ENCODE measurements at regions not wholly inside any gene's neighbourhood (a gene's known extent, or its start where the extent isn't known, plus 50 kb on each side); places are given as distances from the start of the nearest gene placed in this dataset.

DNA sequence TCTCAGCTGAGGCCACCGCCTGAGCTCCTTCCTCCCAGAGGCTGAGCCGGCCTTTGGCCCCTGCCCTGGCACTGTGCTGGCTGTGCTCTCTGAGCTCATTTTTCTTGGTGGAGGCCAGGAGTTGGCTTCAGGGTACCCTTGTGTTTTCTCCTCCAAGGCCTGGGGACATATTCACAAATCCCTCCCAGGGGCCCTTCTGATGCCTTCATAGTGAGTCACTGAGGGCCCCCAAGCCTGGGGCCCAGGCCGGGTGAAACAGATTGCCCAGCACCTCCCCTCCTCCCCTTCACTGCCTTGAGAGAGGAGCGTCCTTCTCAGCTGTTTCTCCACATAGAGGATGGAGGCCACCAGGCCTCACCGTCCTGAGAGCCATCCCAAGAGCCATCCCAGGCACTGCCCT lies 105.8 kb downstream of the SIK1 start:
- Histone ChIP-seq H3K4me1 (ENCODE audit: insufficient read depth) (no peaks in the 10 kb centered on the region), H3K4me2 (no peak overlapping the region), H3K27ac (ENCODE audit: low read depth) (no peak overlapping the region), H3K79me2 (replicated peaks; ENCODE audit: insufficient read depth) (no peaks in the 10 kb centered on the region), H3K27me3 (ENCODE audit: insufficient read depth) (no peaks in the 10 kb centered on the region), H4K20me1 (replicated peaks; ENCODE audit: insufficient read depth) (no peaks in the 10 kb centered on the region), H3K9me2 (ENCODE audit: insufficient read depth) (no peaks in the 10 kb centered on the region), H2AFZ (no peak overlapping the region), H3K4me3 (no peak overlapping the region), H3K36me3 (ENCODE audit: insufficient read depth) (no peaks in the 10 kb centered on the region), H3F3A (replicated peaks; ENCODE audit: low read depth) (no peaks in the 10 kb centered on the region)
- Mint-ChIP-seq H3K4me3 (no peak overlapping the region), H3K27me3 (ENCODE audit: insufficient read depth, low read depth, poor library complexity) (peaks cover 19% of the 10 kb centered on the region), H3K4me1 (peaks cover 3% of the 10 kb centered on the region; the same call in 1 of the 3 replicates), H3K27ac (no peak overlapping the region), H3K36me3 (ENCODE audit: low read depth) (peaks cover 16% of the 10 kb centered on the region; the same call in 2 of the 3 replicates), H3K9me3 (peaks cover 21% of the 10 kb centered on the region)
- ATAC-seq (no peak), DNase-seq (ENCODE audit: low spot score) (no peak)
- no peak for TF ChIP-seq ZNF331 (CRISPR knock-in tag; IDR thresholded peaks at IDR 0.05; ENCODE audit: low read depth)
- TF ChIP-seq NANOG (IDR thresholded peaks at IDR 0.05; ENCODE audit: borderline replicate concordance): no peak
- TF ChIP-seq EZH2 (IDR thresholded peaks at IDR 0.05; ENCODE audit: low read depth, unreplicated experiment): no peak
- no peak for TF ChIP-seq EZH2phosphoT487 (IDR thresholded peaks at IDR 0.05; ENCODE audit: unreplicated experiment)
- no peak for TF ChIP-seq ZNF462 (CRISPR knock-in tag; IDR thresholded peaks at IDR 0.05)
- TF ChIP-seq ZNF114 (CRISPR knock-in tag; IDR thresholded peaks at IDR 0.05): no peak
- no peak for TF ChIP-seq STAT1 (IDR thresholded peaks at IDR 0.05; ENCODE audit: unreplicated experiment)
- TF ChIP-seq POLR2AphosphoS5 (IDR thresholded peaks at IDR 0.05; ENCODE audit: low read depth): no peak
- TF ChIP-seq, protein P1, sequence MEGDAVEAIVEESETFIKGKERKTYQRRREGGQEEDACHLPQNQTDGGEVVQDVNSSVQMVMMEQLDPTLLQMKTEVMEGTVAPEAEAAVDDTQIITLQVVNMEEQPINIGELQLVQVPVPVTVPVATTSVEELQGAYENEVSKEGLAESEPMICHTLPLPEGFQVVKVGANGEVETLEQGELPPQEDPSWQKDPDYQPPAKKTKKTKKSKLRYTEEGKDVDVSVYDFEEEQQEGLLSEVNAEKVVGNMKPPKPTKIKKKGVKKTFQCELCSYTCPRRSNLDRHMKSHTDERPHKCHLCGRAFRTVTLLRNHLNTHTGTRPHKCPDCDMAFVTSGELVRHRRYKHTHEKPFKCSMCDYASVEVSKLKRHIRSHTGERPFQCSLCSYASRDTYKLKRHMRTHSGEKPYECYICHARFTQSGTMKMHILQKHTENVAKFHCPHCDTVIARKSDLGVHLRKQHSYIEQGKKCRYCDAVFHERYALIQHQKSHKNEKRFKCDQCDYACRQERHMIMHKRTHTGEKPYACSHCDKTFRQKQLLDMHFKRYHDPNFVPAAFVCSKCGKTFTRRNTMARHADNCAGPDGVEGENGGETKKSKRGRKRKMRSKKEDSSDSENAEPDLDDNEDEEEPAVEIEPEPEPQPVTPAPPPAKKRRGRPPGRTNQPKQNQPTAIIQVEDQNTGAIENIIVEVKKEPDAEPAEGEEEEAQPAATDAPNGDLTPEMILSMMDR (conservative IDR thresholded peaks at IDR 0.05; ENCODE audit: low read depth in 2 of 2): no peak
- TF ChIP-seq, protein P2, sequence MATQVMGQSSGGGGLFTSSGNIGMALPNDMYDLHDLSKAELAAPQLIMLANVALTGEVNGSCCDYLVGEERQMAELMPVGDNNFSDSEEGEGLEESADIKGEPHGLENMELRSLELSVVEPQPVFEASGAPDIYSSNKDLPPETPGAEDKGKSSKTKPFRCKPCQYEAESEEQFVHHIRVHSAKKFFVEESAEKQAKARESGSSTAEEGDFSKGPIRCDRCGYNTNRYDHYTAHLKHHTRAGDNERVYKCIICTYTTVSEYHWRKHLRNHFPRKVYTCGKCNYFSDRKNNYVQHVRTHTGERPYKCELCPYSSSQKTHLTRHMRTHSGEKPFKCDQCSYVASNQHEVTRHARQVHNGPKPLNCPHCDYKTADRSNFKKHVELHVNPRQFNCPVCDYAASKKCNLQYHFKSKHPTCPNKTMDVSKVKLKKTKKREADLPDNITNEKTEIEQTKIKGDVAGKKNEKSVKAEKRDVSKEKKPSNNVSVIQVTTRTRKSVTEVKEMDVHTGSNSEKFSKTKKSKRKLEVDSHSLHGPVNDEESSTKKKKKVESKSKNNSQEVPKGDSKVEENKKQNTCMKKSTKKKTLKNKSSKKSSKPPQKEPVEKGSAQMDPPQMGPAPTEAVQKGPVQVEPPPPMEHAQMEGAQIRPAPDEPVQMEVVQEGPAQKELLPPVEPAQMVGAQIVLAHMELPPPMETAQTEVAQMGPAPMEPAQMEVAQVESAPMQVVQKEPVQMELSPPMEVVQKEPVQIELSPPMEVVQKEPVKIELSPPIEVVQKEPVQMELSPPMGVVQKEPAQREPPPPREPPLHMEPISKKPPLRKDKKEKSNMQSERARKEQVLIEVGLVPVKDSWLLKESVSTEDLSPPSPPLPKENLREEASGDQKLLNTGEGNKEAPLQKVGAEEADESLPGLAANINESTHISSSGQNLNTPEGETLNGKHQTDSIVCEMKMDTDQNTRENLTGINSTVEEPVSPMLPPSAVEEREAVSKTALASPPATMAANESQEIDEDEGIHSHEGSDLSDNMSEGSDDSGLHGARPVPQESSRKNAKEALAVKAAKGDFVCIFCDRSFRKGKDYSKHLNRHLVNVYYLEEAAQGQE (IDR thresholded peaks at IDR 0.05; ENCODE audit: unreplicated experiment): no peak
- no peak for TF ChIP-seq JUNB (IDR thresholded peaks at IDR 0.05; ENCODE audit: unreplicated experiment)
- TF ChIP-seq, protein P3, sequence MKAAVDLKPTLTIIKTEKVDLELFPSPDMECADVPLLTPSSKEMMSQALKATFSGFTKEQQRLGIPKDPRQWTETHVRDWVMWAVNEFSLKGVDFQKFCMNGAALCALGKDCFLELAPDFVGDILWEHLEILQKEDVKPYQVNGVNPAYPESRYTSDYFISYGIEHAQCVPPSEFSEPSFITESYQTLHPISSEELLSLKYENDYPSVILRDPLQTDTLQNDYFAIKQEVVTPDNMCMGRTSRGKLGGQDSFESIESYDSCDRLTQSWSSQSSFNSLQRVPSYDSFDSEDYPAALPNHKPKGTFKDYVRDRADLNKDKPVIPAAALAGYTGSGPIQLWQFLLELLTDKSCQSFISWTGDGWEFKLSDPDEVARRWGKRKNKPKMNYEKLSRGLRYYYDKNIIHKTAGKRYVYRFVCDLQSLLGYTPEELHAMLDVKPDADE (IDR thresholded peaks at IDR 0.05): no peak
- no peak for TF ChIP-seq CREB1 (CRISPR knock-in tag; IDR thresholded peaks at IDR 0.05; ENCODE audit: low read depth)

Measured in GM23338 (cell line).